Endodermal cell (in vitro differentiated cells): ENCODE measurements at regions not wholly inside any gene's neighbourhood (a gene's known extent, or its start where the extent isn't known, plus 50 kb on each side); places are given as distances from the start of the nearest gene placed in this dataset.
A peak's percentile ranks its signal among the peaks of the same experiment; 100 is the strongest.

Experiments used
- DNase-seq: peaks from one replicate; pipeline ENCODE4 v3.0.0-alpha.2; 2017
- H3K27ac ChIP-seq: 2 replicates; pipeline ENCODE4 v1.5.1; 2013; ENCODE audit warnings: mild to moderate bottlenecking, low read depth, low read length, moderate library complexity
- H3K27me3 ChIP-seq: 2 replicates; pipeline ENCODE4 v1.6.1; 2013; ENCODE audit warnings: mild to moderate bottlenecking, low read length, moderate library complexity; ENCODE audit not compliant: insufficient read depth, control insufficient read depth, poor library complexity, severe bottlenecking
- H3K36me3 ChIP-seq: 2 replicates; pipeline ENCODE4 v1.7.0; 2013; ENCODE audit warnings: mild to moderate bottlenecking, low read length, moderate library complexity; ENCODE audit not compliant: control insufficient read depth, insufficient read depth
- H3K4me1 ChIP-seq: one replicate; pipeline ENCODE4 v1.7.0; 2013; ENCODE audit warnings: low read length; ENCODE audit not compliant: control insufficient read depth, insufficient read depth
- H3K4me3 ChIP-seq: 2 replicates; pipeline ENCODE4 v1.5.1; 2013; ENCODE audit warnings: mild to moderate bottlenecking, low read length, moderate library complexity
- H3K9ac ChIP-seq: 2 replicates; pipeline ENCODE4 v1.6.1; 2013; ENCODE audit warnings: mild to moderate bottlenecking, low read length, moderate library complexity; ENCODE audit not compliant: poor library complexity, severe bottlenecking; ENCODE audit errors: extremely low read depth
- H3K9me3 ChIP-seq: 2 replicates; pipeline ENCODE4 v1.6.1; 2013; ENCODE audit warnings: mild to moderate bottlenecking, low read length, moderate library complexity; ENCODE audit not compliant: control insufficient read depth
- H3K27ac Mint-ChIP-seq: 2 replicates; pipeline ENCODE4 v1.8.0; 2020; ENCODE audit warnings: mixed read lengths
- H3K27me3 Mint-ChIP-seq: 2 replicates; pipeline ENCODE4 v1.8.0; 2021; ENCODE audit warnings: mild to moderate bottlenecking, mixed read lengths; ENCODE audit not compliant: insufficient read depth
- H3K36me3 Mint-ChIP-seq: 2 replicates; pipeline ENCODE4 v1.8.0; 2020; ENCODE audit warnings: low read depth, mixed read lengths
- H3K4me1 Mint-ChIP-seq: 2 replicates; pipeline ENCODE4 v1.8.0; 2020; ENCODE audit warnings: mixed read lengths
- H3K4me3 Mint-ChIP-seq: 2 replicates; pipeline ENCODE4 v1.8.0; 2020; ENCODE audit warnings: mild to moderate bottlenecking, moderate library complexity, mixed read lengths
- H3K9me3 Mint-ChIP-seq: 2 replicates; pipeline ENCODE4 v1.8.0; 2020; ENCODE audit warnings: mild to moderate bottlenecking, mixed read lengths
- CTCF ChIP-seq: fragments of 200-600 bp; sonication (generic); conservative IDR thresholded peaks from 2 replicates; pipeline ENCODE4 v1.5.0; 2021; ENCODE audit warnings: antibody characterized with exemption, mild to moderate bottlenecking
- WGBS, 2 experiments: methylation state at CpG; one replicate each; pipeline versions ENCODE4 v1.1.5 to v1.1.7; 2013; ENCODE audit warnings: missing lambda C conversion rate in 2 of 2, mixed read lengths in 1 of 2; ENCODE audit not compliant: insufficient coverage in 1 of 2, insufficient read length in 1 of 2; 5-methylcytosine and 5-hydroxymethylcytosine counted together

GRCh38 chr6:169838346-169839028 is 87.1 kb downstream of the ERMARD start:
- Histone ChIP-seq H3K9me3 (no peaks in the 10 kb centered on the region), H3K36me3 (no peaks in the 10 kb centered on the region), H3K27ac (no peak overlapping the region), H3K4me3 (no peak overlapping the region), H3K4me1 (no peaks in the 10 kb centered on the region), H3K9ac (no peak overlapping the region), H3K27me3 (no peaks in the 10 kb centered on the region)
- DNase-seq = peak; percentile 25
- no peaks in the 10 kb centered on the region for H3K9me3 Mint-ChIP-seq
- WGBS, 2 experiments = 93 to 94% methylated on average over 21 to 27 of the region's 27 CpGs
- no peak for TF ChIP-seq CTCF
- no peak overlapping the region for H3K27ac Mint-ChIP-seq
- H3K4me1 Mint-ChIP-seq = no peaks in the 10 kb centered on the region
- no peak overlapping the region for H3K4me3 Mint-ChIP-seq
- H3K36me3 Mint-ChIP-seq = no peaks in the 10 kb centered on the region
- H3K27me3 Mint-ChIP-seq = peaks cover 2% of the 10 kb centered on the region

DNA sequence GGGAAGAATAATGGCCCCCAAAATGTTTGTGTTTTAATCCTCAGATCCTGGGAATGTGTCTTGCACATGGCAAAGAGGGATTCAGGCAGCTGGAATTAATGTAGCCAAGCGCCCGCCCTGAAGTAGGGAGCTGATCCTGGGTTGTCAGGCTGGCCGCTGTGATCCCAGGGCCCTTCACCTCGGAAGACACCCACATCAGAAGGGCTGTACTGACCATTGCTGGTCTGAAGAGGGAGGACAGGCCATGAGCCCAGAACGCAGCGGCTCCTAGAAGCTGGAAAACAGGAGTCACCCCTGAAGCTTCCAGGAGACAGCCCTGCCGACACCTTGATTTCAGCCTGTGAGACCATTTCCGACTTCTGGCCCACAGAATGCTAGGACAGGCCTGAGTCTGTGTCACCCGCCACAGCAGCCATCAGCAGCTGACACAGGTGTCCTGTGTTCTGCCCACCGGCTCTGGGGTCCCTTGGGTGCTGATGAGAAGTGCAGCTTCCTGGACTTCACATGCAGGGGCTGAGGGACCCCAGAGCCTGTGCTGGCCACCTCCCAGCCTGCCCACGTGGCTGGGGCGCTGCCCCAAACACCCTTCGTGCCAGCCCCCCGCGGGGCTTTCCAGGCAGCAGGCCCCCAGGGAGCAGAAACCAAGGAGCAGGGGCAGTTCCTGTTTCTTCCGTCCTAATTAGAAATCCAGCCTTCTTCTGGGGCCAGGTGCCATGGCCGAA is 86.3 kb downstream of the ERMARD start:
- Histone ChIP-seq H3K9me3 (no peaks in the 10 kb centered on the region), H3K27ac (no peak overlapping the region), H3K9ac (no peak overlapping the region), H3K4me1 (no peaks in the 10 kb centered on the region), H3K4me3 (no peak overlapping the region), H3K36me3 (no peaks in the 10 kb centered on the region), H3K27me3 (no peaks in the 10 kb centered on the region)
- H3K36me3 Mint-ChIP-seq = no peaks in the 10 kb centered on the region
- no peak overlapping the region for H3K4me3 Mint-ChIP-seq
- no peaks in the 10 kb centered on the region for H3K4me1 Mint-ChIP-seq
- DNase-seq = peak; percentile 43
- peaks cover 2% of the 10 kb centered on the region for H3K27me3 Mint-ChIP-seq
- no peaks in the 10 kb centered on the region for H3K9me3 Mint-ChIP-seq
- TF ChIP-seq CTCF = no peak
- WGBS, 2 experiments = 91 to 99% methylated on average over 8 to 17 of the region's 17 CpGs
- no peak overlapping the region for H3K27ac Mint-ChIP-seq

GRCh38 chr6:169833258-169833794 is 81.9 kb downstream of the ERMARD start:
- no peaks in the 10 kb centered on the region for H3K9me3 Mint-ChIP-seq
- DNase-seq = peak; percentile 34
- 92 to 100% methylated on average over 5 to 6 of the region's 7 CpGs for WGBS, 2 experiments
- Histone ChIP-seq H3K4me3 (no peak overlapping the region), H3K4me1 (no peaks in the 10 kb centered on the region), H3K36me3 (no peaks in the 10 kb centered on the region), H3K9me3 (no peaks in the 10 kb centered on the region), H3K9ac (no peak overlapping the region), H3K27me3 (no peaks in the 10 kb centered on the region), H3K27ac (no peak overlapping the region)
- H3K27ac Mint-ChIP-seq = no peak overlapping the region
- no peak overlapping the region for H3K4me3 Mint-ChIP-seq
- H3K27me3 Mint-ChIP-seq = peaks cover 2% of the 10 kb centered on the region
- H3K4me1 Mint-ChIP-seq = peaks cover 9% of the 10 kb centered on the region
- H3K36me3 Mint-ChIP-seq = no peaks in the 10 kb centered on the region
- TF ChIP-seq CTCF = peak; percentile 36
